ENCODE measurements at regions not wholly inside any gene's neighbourhood (a gene's known extent, or its start where the extent isn't known, plus 50 kb on each side); places are given as distances from the start of the nearest gene placed in this dataset.

- TF ChIP-seq, protein P1, sequence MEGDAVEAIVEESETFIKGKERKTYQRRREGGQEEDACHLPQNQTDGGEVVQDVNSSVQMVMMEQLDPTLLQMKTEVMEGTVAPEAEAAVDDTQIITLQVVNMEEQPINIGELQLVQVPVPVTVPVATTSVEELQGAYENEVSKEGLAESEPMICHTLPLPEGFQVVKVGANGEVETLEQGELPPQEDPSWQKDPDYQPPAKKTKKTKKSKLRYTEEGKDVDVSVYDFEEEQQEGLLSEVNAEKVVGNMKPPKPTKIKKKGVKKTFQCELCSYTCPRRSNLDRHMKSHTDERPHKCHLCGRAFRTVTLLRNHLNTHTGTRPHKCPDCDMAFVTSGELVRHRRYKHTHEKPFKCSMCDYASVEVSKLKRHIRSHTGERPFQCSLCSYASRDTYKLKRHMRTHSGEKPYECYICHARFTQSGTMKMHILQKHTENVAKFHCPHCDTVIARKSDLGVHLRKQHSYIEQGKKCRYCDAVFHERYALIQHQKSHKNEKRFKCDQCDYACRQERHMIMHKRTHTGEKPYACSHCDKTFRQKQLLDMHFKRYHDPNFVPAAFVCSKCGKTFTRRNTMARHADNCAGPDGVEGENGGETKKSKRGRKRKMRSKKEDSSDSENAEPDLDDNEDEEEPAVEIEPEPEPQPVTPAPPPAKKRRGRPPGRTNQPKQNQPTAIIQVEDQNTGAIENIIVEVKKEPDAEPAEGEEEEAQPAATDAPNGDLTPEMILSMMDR (IDR thresholded peaks at IDR 0.05), result no peak
- no peak for TF ChIP-seq POLR2A (IDR thresholded peaks at IDR 0.05)
Observed at GRCh38 chr5:3384531-3384930, 211.1 kb upstream of the IRX1 start.

Data from tibial nerve (tissue), 3 donors.